Heart left ventricle (tissue), 16 donors: ENCODE measurements at regions not wholly inside any gene's neighbourhood (a gene's known extent, or its start where the extent isn't known, plus 50 kb on each side); places are given as distances from the start of the nearest gene placed in this dataset.
A peak's percentile ranks its signal among the peaks of the same experiment; 100 is the strongest.

Source experiments
- ATAC-seq, 4 donors: fragments of 200-7000 bp; cut with Tn5 transposase; one replicate each; pipeline ENCODE4 v1.9.1; 2020 to 2022; ENCODE audit warnings: moderate library complexity in 4 of 4, mild to moderate bottlenecking in 3 of 4, moderate number of reproducible peaks in 1 of 4
- DNase-seq, 5 donors: peaks; one replicate each; pipeline ENCODE4 v3.0.0-alpha.2; 2020
- H3K27ac ChIP-seq, 12 donors: fragments of 200-600 bp; sonication (generic) in 4 of 12; one replicate each; pipeline versions ENCODE4 v1.5.0 to v1.8.0; 2016 to 2022; ENCODE audit warnings: mild to moderate bottlenecking in 2 of 12
- H3K27me3 ChIP-seq, 9 donors: fragments of 200-600 bp; sonication (generic) in 2 of 9; one replicate each; pipeline versions ENCODE4 v1.5.1 to v1.8.0; 2016 to 2022; ENCODE audit warnings: mild to moderate bottlenecking in 3 of 9
- H3K36me3 ChIP-seq, 9 donors: fragments of 200-600 bp; sonication (generic) in 2 of 9; one replicate each; pipeline versions ENCODE4 v1.5.0 to v1.8.0; 2018 to 2022; ENCODE audit warnings: mild to moderate bottlenecking in 2 of 9
- H3K4me1 ChIP-seq, 12 donors: fragments of 200-600 bp; sonication (generic) in 4 of 12; one replicate each; pipeline versions ENCODE4 v1.5.0 to v1.8.0; 2016 to 2022; ENCODE audit warnings: mild to moderate bottlenecking in 3 of 12
- H3K4me3 ChIP-seq, 12 donors: fragments of 200-600 bp; sonication (generic) in 4 of 12; one replicate each; pipeline versions ENCODE4 v1.5.0 to v1.8.0; 2017 to 2022; ENCODE audit warnings: mild to moderate bottlenecking in 9 of 12, moderate library complexity in 4 of 12
- H3K9me3 ChIP-seq, 12 donors: fragments of 200-600 bp; sonication (generic) in 4 of 12; one replicate each; pipeline versions ENCODE4 v1.5.0 to v1.8.0; 2016 to 2022; ENCODE audit warnings: mild to moderate bottlenecking in 1 of 12
- CTCF ChIP-seq, 12 donors: fragments of 200-600 bp; sonication (generic) in 4 of 12; IDR thresholded peaks; one replicate each; pipeline versions ENCODE4 v1.5.0 to v1.8.0; 2018 to 2022; ENCODE audit warnings: antibody characterized with exemption in 12 of 12, mild to moderate bottlenecking in 5 of 12
- POLR2A ChIP-seq, 2 donors: fragments of 450-650 bp; IDR thresholded peaks; one replicate each; pipeline ENCODE4 v1.6.1; 2017; ENCODE audit warnings: antibody characterized with exemption in 2 of 2, mild to moderate bottlenecking in 2 of 2, moderate library complexity in 2 of 2
- WGBS, 4 donors: extraction: QIAGEN DNeasy Blood & Tissue Kit in 2 of 4; methylation state at CpG; one replicate each; pipeline versions ENCODE4 v1.1.5 to v1.1.7; 2013 to 2018; 5-methylcytosine and 5-hydroxymethylcytosine counted together
- intact Hi-C, 10 donors: fragments of 100-400 bp; cut with DNase I; formaldehyde crosslinking; loops; one replicate each; pipeline versions ENCODE4 v1.11.1 to v1.14.2; 2022
- donor health status: ischemic (EF 13 %, LVEDD 7.1; RV severe dilation, severe dysfunction).
- donor health status: healthy with polysubstance abuse.
- donor health status: DM: no; HTN: yes; CAD: no.
- donor health status: DM: no; HTN: no; CAD: no.
- donor health status: ischemic (EF 25% LVEDD 6.9; RV normal size, moderate dysfunction).
- donor health status: ischemic (EF 25% LVEDD 5.7; RV mildly dilated, moderate dysfunction).
- donor health status: healthy.
- donor health status: DM: yes; HTN: yes; CAD: no.
- donor health status: ischemic (EF 35%, LVEDD 5.7; RV mildly dilated, moderate dysfunction).
- donor health status: nonischemic (EF 11% LVEDD 7.7; RV severe dilation, severe dysfunction).
- donor health status: DM: yes; HTN: yes; CAD: no.
- donor health status: PGD.
- donor health status: ischemic (EF 29% LVEDD 5.4; RV normal size, mild dysfunction).
- donor health status: nonischemic (EF 23%, LVEDD 6.1; RV moderate dilation, normal function).

- TF ChIP-seq CTCF (IDR thresholded peaks at IDR 0.05): no peak
- no peak for TF ChIP-seq POLR2A (IDR thresholded peaks at IDR 0.05)
- intact Hi-C loops: no loop called here
- Histone ChIP-seq H3K36me3 (no peaks in the 10 kb centered on the region), H3K4me3 (no peak overlapping the region), H3K27me3 (no peaks in the 10 kb centered on the region), H3K9me3 (peaks cover 0 to 13% (median 0%) of the 10 kb centered on the region in 12 donors), H3K27ac (no peak overlapping the region), H3K4me1 (no peaks in the 10 kb centered on the region)
- ATAC-seq (no peak), DNase-seq (peak in 1 of 5 donors; percentile 17)
- WGBS, 4 donors: 71 to 78% (median 76%) methylated on average over 14 of the region's 14 CpGs
Observed at GRCh38 chr2:3116371-3116770, 261.2 kb downstream of the EIPR1 start.

- intact Hi-C loops: no loop called here
- Histone ChIP-seq H3K27ac (no peak overlapping the region), H3K27me3 (no peaks in the 10 kb centered on the region), H3K36me3 (no peaks in the 10 kb centered on the region), H3K9me3 (peaks cover 0 to 8% (median 0%) of the 10 kb centered on the region in 12 donors), H3K4me1 (no peaks in the 10 kb centered on the region), H3K4me3 (no peak overlapping the region)
- ATAC-seq (no peak), DNase-seq (peak in 1 of 5 donors; percentile 8)
- TF ChIP-seq CTCF (IDR thresholded peaks at IDR 0.05) (no peak), POLR2A (IDR thresholded peaks at IDR 0.05) (no peak)
- 85 to 88% (median 87%) methylated on average over 13 of the region's 13 CpGs for WGBS, 4 donors
Observed at GRCh38 chr2:3115301-3116042, 262.1 kb downstream of the EIPR1 start.

- Histone ChIP-seq H3K36me3 (no peaks in the 10 kb centered on the region), H3K4me3 (no peak overlapping the region), H3K27ac (no peak overlapping the region), H3K27me3 (no peaks in the 10 kb centered on the region), H3K4me1 (no peaks in the 10 kb centered on the region), H3K9me3 (no peaks in the 10 kb centered on the region)
- TF ChIP-seq CTCF (IDR thresholded peaks at IDR 0.05) (no peak), POLR2A (IDR thresholded peaks at IDR 0.05) (no peak)
- intact Hi-C loops: no loop called here
- no peak for ATAC-seq
- 85 to 90% (median 86%) methylated on average over 19 to 26 of the region's 26 CpGs for WGBS, 4 donors
- DNase-seq: peak in 1 of 5 donors; percentile 8
Observed at GRCh38 chr2:3114406-3115185, 263.0 kb downstream of the EIPR1 start.

GRCh38 chr2:3113769-3114168 lies 263.8 kb downstream of the EIPR1 start:
- WGBS, 4 donors: 76 to 86% (median 78%) methylated on average over 6 of the region's 6 CpGs
- H3K9me3 ChIP-seq: no peaks in the 10 kb centered on the region

More at GRCh38 chr2:3113769-3114168, 263.8 kb downstream of the EIPR1 start:
- Histone ChIP-seq H3K36me3 (no peaks in the 10 kb centered on the region), H3K27ac (no peak overlapping the region), H3K27me3 (no peaks in the 10 kb centered on the region), H3K4me1 (no peaks in the 10 kb centered on the region), H3K4me3 (no peak overlapping the region)
- DNase-seq: peak in 1 of 5 donors; percentile 0
- no peak for ATAC-seq
- intact Hi-C loops: no loop called here
- TF ChIP-seq POLR2A (IDR thresholded peaks at IDR 0.05) (no peak), CTCF (IDR thresholded peaks at IDR 0.05) (no peak)
